Hepatocyte (in vitro differentiated cells): ENCODE measurements at regions not wholly inside any gene's neighbourhood (a gene's known extent, or its start where the extent isn't known, plus 50 kb on each side); places are given as distances from the start of the nearest gene placed in this dataset.

Experiments
- EZH2 ChIP-seq: fragments of 200-600 bp; sonication (generic); IDR thresholded peaks from 2 replicates; pipeline ENCODE4 v1.6.1; 2016; ENCODE audit warnings: antibody characterized with exemption, mild to moderate bottlenecking, borderline replicate concordance
- EZH2phosphoT487 ChIP-seq: fragments of 200-600 bp; sonication (generic); IDR thresholded peaks from one replicate; pipeline ENCODE4 v1.6.1; 2018; ENCODE audit warnings: antibody characterized with exemption, mild to moderate bottlenecking, low read depth, moderate library complexity; ENCODE audit not compliant: unreplicated experiment, severe bottlenecking
- TF ChIP-seq, protein P1 (sequence below): fragments of 200-600 bp; sonication (generic); IDR thresholded peaks from 2 replicates; pipeline ENCODE4 v1.5.1; 2016; ENCODE audit warnings: antibody characterized with exemption, mild to moderate bottlenecking; ENCODE audit not compliant: poor library complexity

GRCh38 chr12:17159506-17160300, 553.7 kb upstream of the LMO3 start:
- TF ChIP-seq, protein P1, sequence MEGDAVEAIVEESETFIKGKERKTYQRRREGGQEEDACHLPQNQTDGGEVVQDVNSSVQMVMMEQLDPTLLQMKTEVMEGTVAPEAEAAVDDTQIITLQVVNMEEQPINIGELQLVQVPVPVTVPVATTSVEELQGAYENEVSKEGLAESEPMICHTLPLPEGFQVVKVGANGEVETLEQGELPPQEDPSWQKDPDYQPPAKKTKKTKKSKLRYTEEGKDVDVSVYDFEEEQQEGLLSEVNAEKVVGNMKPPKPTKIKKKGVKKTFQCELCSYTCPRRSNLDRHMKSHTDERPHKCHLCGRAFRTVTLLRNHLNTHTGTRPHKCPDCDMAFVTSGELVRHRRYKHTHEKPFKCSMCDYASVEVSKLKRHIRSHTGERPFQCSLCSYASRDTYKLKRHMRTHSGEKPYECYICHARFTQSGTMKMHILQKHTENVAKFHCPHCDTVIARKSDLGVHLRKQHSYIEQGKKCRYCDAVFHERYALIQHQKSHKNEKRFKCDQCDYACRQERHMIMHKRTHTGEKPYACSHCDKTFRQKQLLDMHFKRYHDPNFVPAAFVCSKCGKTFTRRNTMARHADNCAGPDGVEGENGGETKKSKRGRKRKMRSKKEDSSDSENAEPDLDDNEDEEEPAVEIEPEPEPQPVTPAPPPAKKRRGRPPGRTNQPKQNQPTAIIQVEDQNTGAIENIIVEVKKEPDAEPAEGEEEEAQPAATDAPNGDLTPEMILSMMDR, result no peak
- TF ChIP-seq EZH2, result no peak
- TF ChIP-seq EZH2phosphoT487, result no peak
